H9 (cell line): ENCODE measurements at regions not wholly inside any gene's neighbourhood (a gene's known extent, or its start where the extent isn't known, plus 50 kb on each side); places are given as distances from the start of the nearest gene placed in this dataset.

ENCODE experiments used
- DNase-seq: peaks from one replicate; pipeline ENCODE4 v3.0.0-alpha.2; 2017
- H2AFZ ChIP-seq: one replicate; pipeline ENCODE4 v1.6.1; 2013; ENCODE audit warnings: mild to moderate bottlenecking, low read length, control low read depth, moderate library complexity
- H2AK5ac ChIP-seq: 2 replicates; pipeline ENCODE4 v1.6.1; 2013; ENCODE audit warnings: low read length, control low read depth, mixed read lengths; ENCODE audit not compliant: insufficient read length
- H2BK120ac ChIP-seq: one replicate; pipeline ENCODE4 v1.6.1; 2013; ENCODE audit warnings: low read depth, mild to moderate bottlenecking, low read length, control low read depth, inconsistent platforms; ENCODE audit not compliant: poor library complexity, severe bottlenecking
- H2BK12ac ChIP-seq: 2 replicates; pipeline ENCODE4 v1.6.1; 2013; ENCODE audit warnings: low read length, control low read depth, mixed read lengths, low read depth; ENCODE audit not compliant: insufficient read length
- H2BK15ac ChIP-seq: 2 replicates; pipeline ENCODE4 v1.6.1; 2013; ENCODE audit warnings: low read depth, low read length, control low read depth
- H2BK20ac ChIP-seq: one replicate; pipeline ENCODE4 v1.6.1; 2013; ENCODE audit warnings: low read depth, mild to moderate bottlenecking, low read length, control low read depth, inconsistent platforms; ENCODE audit not compliant: poor library complexity, severe bottlenecking
- H2BK5ac ChIP-seq: 2 replicates; pipeline ENCODE4 v1.6.1; 2013; ENCODE audit warnings: low read length, control low read depth, mixed read lengths; ENCODE audit not compliant: insufficient read length
- H3K14ac ChIP-seq: 2 replicates; pipeline ENCODE4 v1.6.1; 2013; ENCODE audit warnings: low read length, control low read depth; ENCODE audit not compliant: insufficient read depth
- H3K18ac ChIP-seq: 2 replicates; pipeline ENCODE4 v1.6.1; 2013; ENCODE audit warnings: low read depth, mild to moderate bottlenecking, mixed read lengths, low read length, control low read depth; ENCODE audit not compliant: insufficient read length
- H3K23ac ChIP-seq: 2 replicates; pipeline ENCODE4 v1.6.1; 2013; ENCODE audit warnings: low read length, control low read depth, mixed read lengths, low read depth; ENCODE audit not compliant: insufficient read length
- H3K23me2 ChIP-seq: 2 replicates; pipeline ENCODE4 v1.6.1; 2013; ENCODE audit warnings: low read depth, mild to moderate bottlenecking, mixed read lengths, low read length, control low read depth; ENCODE audit not compliant: insufficient read length, poor library complexity, severe bottlenecking
- H3K27ac ChIP-seq: 2 replicates; pipeline ENCODE4 v1.5.1; 2013; ENCODE audit warnings: low read length, control low read depth, mixed read lengths, low read depth; ENCODE audit not compliant: insufficient read length
- H3K27me3 ChIP-seq: 2 replicates; pipeline ENCODE4 v1.6.1; 2013; ENCODE audit warnings: low read length, control low read depth, inconsistent platforms; ENCODE audit not compliant: insufficient read depth
- H3K4ac ChIP-seq: 2 replicates; pipeline ENCODE4 v1.6.1; 2013; ENCODE audit warnings: low read depth, mild to moderate bottlenecking, control low read depth, inconsistent platforms, low read length, moderate library complexity
- H3K4me1 ChIP-seq: 2 replicates; pipeline ENCODE4 v1.6.1; 2013; ENCODE audit warnings: low read length, control low read depth, inconsistent platforms; ENCODE audit not compliant: insufficient read depth
- H3K4me2 ChIP-seq: 2 replicates; pipeline ENCODE4 v1.6.1; 2013; ENCODE audit warnings: low read length, control low read depth, mixed read lengths; ENCODE audit not compliant: insufficient read length, insufficient read depth
- H3K56ac ChIP-seq: 2 replicates; pipeline ENCODE4 v1.6.1; 2013; ENCODE audit warnings: low read depth, mild to moderate bottlenecking, mixed read lengths, low read length, control low read depth; ENCODE audit not compliant: insufficient read length
- H3K79me1 ChIP-seq: 2 replicates; pipeline ENCODE4 v1.6.1; 2013; ENCODE audit warnings: low read depth, mild to moderate bottlenecking, moderate library complexity, low read length, control low read depth, inconsistent platforms; ENCODE audit not compliant: insufficient read depth, poor library complexity, severe bottlenecking
- H3K79me2 ChIP-seq: 2 replicates; pipeline ENCODE4 v1.6.1; 2013; ENCODE audit warnings: low read length, control low read depth, inconsistent platforms; ENCODE audit not compliant: insufficient read depth
- H3K9ac ChIP-seq: 2 replicates; pipeline ENCODE4 v1.6.1; 2013; ENCODE audit warnings: low read length, control low read depth, mixed read lengths; ENCODE audit not compliant: insufficient read length; ENCODE audit errors: extremely low read depth
- H3K9me3 ChIP-seq: one replicate; pipeline ENCODE4 v1.6.1; 2013; ENCODE audit warnings: low read depth, low read length, inconsistent platforms; ENCODE audit not compliant: control insufficient read depth
- H3T11ph ChIP-seq: one replicate; pipeline ENCODE4 v1.6.1; 2013; ENCODE audit warnings: mild to moderate bottlenecking, low read length, control low read depth, inconsistent platforms
- H4K20me1 ChIP-seq: one replicate; pipeline ENCODE4 v1.6.1; 2013; ENCODE audit not compliant: control insufficient read depth, insufficient read length, insufficient read depth
- H4K5ac ChIP-seq: 2 replicates; pipeline ENCODE4 v1.6.1; 2013; ENCODE audit warnings: low read depth, mild to moderate bottlenecking, mixed read lengths, low read length, control low read depth; ENCODE audit not compliant: insufficient read length
- H4K8ac ChIP-seq: replicated peaks from 2 replicates; pipeline ENCODE4 v1.6.1; 2013; ENCODE audit warnings: low read length, control low read depth, mixed read lengths, low read depth; ENCODE audit not compliant: insufficient read length
- H4K91ac ChIP-seq: 2 replicates; pipeline ENCODE4 v1.6.1; 2013; ENCODE audit warnings: low read depth, mild to moderate bottlenecking, moderate library complexity, mixed read lengths, low read length, control low read depth; ENCODE audit not compliant: insufficient read length
- H3K27ac Mint-ChIP-seq, 3 experiments: 2 replicates in 2 of 3; 3 replicates in 1 of 3; pipeline ENCODE4 v1.8.0; 2020 to 2021; ENCODE audit warnings: mixed read lengths in 3 of 3, mild to moderate bottlenecking in 1 of 3, moderate library complexity in 1 of 3
- H3K27me3 Mint-ChIP-seq: 2 replicates; pipeline ENCODE4 v1.8.0; 2021; ENCODE audit warnings: low read depth, mild to moderate bottlenecking, moderate library complexity, mixed read lengths
- H3K36me3 Mint-ChIP-seq, 3 experiments: 2 replicates in 2 of 3; 3 replicates in 1 of 3; pipeline ENCODE4 v1.8.0; 2020 to 2021; ENCODE audit warnings: low read depth in 3 of 3, mixed read lengths in 3 of 3; ENCODE audit not compliant: insufficient read depth in 1 of 3
- H3K4me1 Mint-ChIP-seq, 2 experiments: 2 replicates each; pipeline ENCODE4 v1.8.0; 2020; ENCODE audit warnings: mixed read lengths in 2 of 2
- H3K4me3 Mint-ChIP-seq, 2 experiments: 2 replicates in 1 of 2; 3 replicates in 1 of 2; pipeline ENCODE4 v1.8.0; 2020 to 2021; ENCODE audit warnings: mild to moderate bottlenecking in 2 of 2, mixed read lengths in 2 of 2, moderate library complexity in 1 of 2
- H3K9me3 Mint-ChIP-seq, 2 experiments: 2 replicates in 1 of 2; 3 replicates in 1 of 2; pipeline ENCODE4 v1.8.0; 2020; ENCODE audit warnings: mild to moderate bottlenecking in 2 of 2, mixed read lengths in 2 of 2, moderate library complexity in 1 of 2
- CTCF ChIP-seq: fragments of 200-600 bp; sonication (generic); conservative IDR thresholded peaks from 3 replicates; pipeline ENCODE4 v1.8.0; 2021; ENCODE audit warnings: antibody characterized with exemption, mild to moderate bottlenecking
- WGBS: extraction: QIAGEN DNeasy Blood & Tissue Kit; methylation state at CpG from one replicate; pipeline ENCODE4 v1.1.7; 2013; ENCODE audit warnings: missing lambda C conversion rate, low lambda C conversion rate, mixed read lengths; ENCODE audit not compliant: insufficient read length; ENCODE audit errors: extremely low coverage; 5-methylcytosine and 5-hydroxymethylcytosine counted together

DNA sequence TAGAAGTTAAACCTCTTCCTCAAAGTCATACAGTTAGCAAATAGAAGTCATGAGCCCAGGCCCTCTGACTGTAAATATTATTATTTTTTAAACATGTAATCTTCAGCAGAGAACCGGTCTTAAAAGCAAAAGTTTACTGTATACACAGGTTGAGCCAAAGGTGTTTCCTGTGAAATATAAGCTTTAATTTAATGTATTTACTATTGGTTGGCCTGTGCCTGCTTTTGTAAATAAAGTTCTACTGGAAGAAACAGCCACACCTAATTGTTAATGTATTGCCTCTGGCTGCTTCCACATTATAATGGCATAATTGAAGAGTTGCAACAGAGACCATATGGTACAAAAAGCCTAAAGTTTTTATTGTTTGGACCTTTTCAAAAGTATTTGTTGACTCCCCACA is 61.0 kb upstream of the PRDM8 start:
- no peak overlapping the region for H2BK120ac ChIP-seq
- no peak overlapping the region for H3K23ac ChIP-seq
- H2AK5ac ChIP-seq: no peak overlapping the region
- H3K79me1 ChIP-seq: no peaks in the 10 kb centered on the region
- no peak overlapping the region for H2BK15ac ChIP-seq
- H3K18ac ChIP-seq: no peak overlapping the region
- H3K4me3 Mint-ChIP-seq: no peak overlapping the region
- H3K79me2 ChIP-seq: no peaks in the 10 kb centered on the region
- H3K56ac ChIP-seq: no peak overlapping the region
- no peaks in the 10 kb centered on the region for H3K9me3 Mint-ChIP-seq
- H2AFZ ChIP-seq: no peak overlapping the region
- H4K5ac ChIP-seq: no peak overlapping the region
- H3K23me2 ChIP-seq: no peaks in the 10 kb centered on the region
- no peak overlapping the region for H2BK20ac ChIP-seq
- no peak overlapping the region for H3K27ac ChIP-seq
- H3K4me1 Mint-ChIP-seq: no peaks in the 10 kb centered on the region
- no peak for DNase-seq
- H3K9me3 ChIP-seq: no peaks in the 10 kb centered on the region
- H3K27ac Mint-ChIP-seq: no peak overlapping the region
- no peak overlapping the region for H3K9ac ChIP-seq
- H2BK12ac ChIP-seq: no peak overlapping the region
- no peaks in the 10 kb centered on the region for H3K36me3 Mint-ChIP-seq
- H3K4me1 ChIP-seq: no peaks in the 10 kb centered on the region
- H3K14ac ChIP-seq: no peak overlapping the region
- no peak overlapping the region for H3K4ac ChIP-seq
- no peak for TF ChIP-seq CTCF
- no peaks in the 10 kb centered on the region for H3K27me3 Mint-ChIP-seq
- WGBS: no CpG with 5 or more reads among the region's 1 CpG
- H3T11ph ChIP-seq: no peak overlapping the region
- no peaks in the 10 kb centered on the region for H3K27me3 ChIP-seq
- no peak overlapping the region for H2BK5ac ChIP-seq
- H4K8ac ChIP-seq: no peak overlapping the region
- no peak overlapping the region for H3K4me2 ChIP-seq
- H4K20me1 ChIP-seq: no peaks in the 10 kb centered on the region
- H4K91ac ChIP-seq: no peak overlapping the region
